Endothelial cell of umbilical vein (primary cell): ENCODE measurements at regions not wholly inside any gene's neighbourhood (a gene's known extent, or its start where the extent isn't known, plus 50 kb on each side); places are given as distances from the start of the nearest gene placed in this dataset.

Experiments
- BruUV-seq: library from RNA; stranded (reverse); fragments of 400-500 nt; replicated peaks from 2 replicates; lab custom pipeline; 2021; lab: Mats Ljungman, UMichigan
- CTCF ChIA-PET: fragments of 300-600, 350-600 bp; sonication (Branson Sonifier 250); formaldehyde crosslinking; loops from one replicate; lab custom pipeline; 2021; ENCODE audit warnings: antibody characterized with exemption, inconsistent platforms; lab: Charles Lee
- POLR2A ChIA-PET: fragments of 300-600, 350-600 bp; sonication (Branson Sonifier 250); formaldehyde crosslinking; loops from one replicate; lab custom pipeline; 2021; ENCODE audit warnings: antibody characterized with exemption, inconsistent platforms; lab: Charles Lee
- DNase-seq: peaks from one replicate; pipeline ENCODE4 v3.0.0-alpha.2; 2011; ENCODE audit warnings: low read depth, low spot score
- FAIRE-seq: peaks from 2 replicates; lab custom pipeline; 2011; peaks lifted over from hg19 to GRCh38; lab: Jason Lieb, UNC
- H2AFZ ChIP-seq: 2 replicates; pipeline ENCODE4 v1.6.0; 2012; ENCODE audit warnings: low read depth, low read length, control low read depth, inconsistent platforms
- H3K27ac ChIP-seq: 2 replicates; pipeline ENCODE4 v1.5.1; 2011; ENCODE audit warnings: low read depth, mild to moderate bottlenecking, control low read depth, low read length, moderate library complexity; ENCODE audit not compliant: insufficient read depth
- H3K27me3 ChIP-seq, 2 experiments: 2 replicates each; pipeline versions ENCODE4 v1.6.0 to v1.6.1; 2011; ENCODE audit warnings: low read length in 2 of 2, mixed read lengths in 1 of 2; ENCODE audit not compliant: control insufficient read depth in 2 of 2, insufficient read depth in 2 of 2
- H3K36me3 ChIP-seq, 2 experiments: 2 replicates in 1 of 2; 3 replicates in 1 of 2; pipeline ENCODE4 v1.5.1; 2011; ENCODE audit warnings: low read length in 2 of 2, mild to moderate bottlenecking in 1 of 2, moderate library complexity in 1 of 2; ENCODE audit not compliant: control insufficient read depth in 2 of 2, insufficient read depth in 2 of 2; ENCODE audit errors: extremely low read depth in 1 of 2
- H3K4me1 ChIP-seq: 3 replicates; pipeline ENCODE4 v1.5.1; 2011; ENCODE audit warnings: mild to moderate bottlenecking, low read length; ENCODE audit not compliant: control insufficient read depth, insufficient read depth; ENCODE audit errors: extremely low read depth
- H3K4me2 ChIP-seq: 2 replicates; pipeline ENCODE4 v1.6.1; 2011; ENCODE audit warnings: low read length, control low read depth, mixed read lengths; ENCODE audit not compliant: insufficient read depth
- H3K4me3 ChIP-seq, 3 experiments: fragments of 200-600 bp in 1 of 3; sonication (generic), shearing (Covaris generic) in 1 of 3; replicated peaks in 1 of 3; 2 replicates each; pipeline ENCODE4 v1.5.1; 2011 to 2016; ENCODE audit warnings: control low read depth in 3 of 3, low read length in 3 of 3, mild to moderate bottlenecking in 2 of 3, inconsistent platforms in 1 of 3, low read depth in 1 of 3, moderate library complexity in 1 of 3; ENCODE audit not compliant: insufficient read depth in 1 of 3
- H3K79me2 ChIP-seq: 2 replicates; pipeline ENCODE4 v1.6.0; 2012; ENCODE audit warnings: low read length, inconsistent platforms; ENCODE audit not compliant: control insufficient read depth, insufficient read depth
- H3K9ac ChIP-seq: replicated peaks from 2 replicates; pipeline ENCODE3; 2011; ENCODE audit warnings: low read length, control low read depth; ENCODE audit not compliant: insufficient read depth; ENCODE audit errors: extremely low read depth
- H3K9me1 ChIP-seq: replicated peaks from 3 replicates; pipeline ENCODE4 v1.6.0; 2011; ENCODE audit warnings: mild to moderate bottlenecking, low read length; ENCODE audit not compliant: control insufficient read depth, insufficient read depth; ENCODE audit errors: extremely low read depth
- H3K9me3 ChIP-seq: replicated peaks from 2 replicates; pipeline ENCODE4 v1.5.1; 2012; ENCODE audit warnings: low read length, inconsistent platforms; ENCODE audit not compliant: control insufficient read depth, insufficient read depth
- H4K20me1 ChIP-seq: replicated peaks from 2 replicates; pipeline ENCODE3; 2011; ENCODE audit warnings: mild to moderate bottlenecking, low read length; ENCODE audit not compliant: control insufficient read depth, insufficient read depth; ENCODE audit errors: extremely low read depth
- EZH2 ChIP-seq: IDR thresholded peaks from 2 replicates; pipeline ENCODE4 v1.6.1; 2012; ENCODE audit warnings: borderline replicate concordance, low read depth, mild to moderate bottlenecking, moderate library complexity, low read length, inconsistent platforms; ENCODE audit not compliant: severe bottlenecking
- FOS ChIP-seq: IDR thresholded peaks from 2 replicates; pipeline ENCODE4 v1.6.1; 2011; ENCODE audit warnings: mild to moderate bottlenecking, low read length, moderate library complexity, borderline replicate concordance; ENCODE audit not compliant: insufficient read depth
- GATA2 ChIP-seq: IDR thresholded peaks from 2 replicates; pipeline ENCODE4 v1.7.0; 2011; ENCODE audit warnings: low read depth, mild to moderate bottlenecking, moderate library complexity, mixed read lengths, low read length; ENCODE audit not compliant: insufficient read length, insufficient read depth
- JUN ChIP-seq: IDR thresholded peaks from 2 replicates; pipeline ENCODE4 v1.6.1; 2011; ENCODE audit warnings: borderline replicate concordance, low read depth; ENCODE audit not compliant: insufficient read length, insufficient read depth
- MYC ChIP-seq: IDR thresholded peaks from one replicate; pipeline ENCODE4 v1.6.1; 2011; ENCODE audit warnings: mild to moderate bottlenecking, low read depth, low read length
- POLR2A ChIP-seq: IDR thresholded peaks from 2 replicates; pipeline ENCODE4 v1.6.1; 2012; ENCODE audit warnings: low read depth, mild to moderate bottlenecking, control low read depth, low read length
- POLR2AphosphoS5 ChIP-seq: IDR thresholded peaks from 2 replicates; pipeline ENCODE4 v1.6.1; 2012; ENCODE audit warnings: low read depth, mild to moderate bottlenecking, control low read depth, low read length, moderate library complexity; ENCODE audit not compliant: insufficient read depth
- dilution Hi-C: fragments of 300-500 bp; cut with MboI; formaldehyde crosslinking; loops from one replicate; pipeline ENCODE4 v1.15.0; 2019; ENCODE audit warnings: low sequenced_read_pairs; ENCODE audit not compliant: extremely low pct_ligation_motif_present
- intact Hi-C: fragments of 100-400 bp; cut with micrococcal nuclease; formaldehyde crosslinking; loops from one replicate; pipeline ENCODE4 v1.10.0; 2022
- TF ChIP-seq, protein P1 (sequence below): IDR thresholded peaks from 2 replicates; pipeline ENCODE4 v1.6.1; 2011; ENCODE audit not compliant: insufficient read depth, insufficient read length
- TF ChIP-seq, protein P2 (sequence below), 2 donors: IDR thresholded peaks; 1 replicate in 1 of 2; 2 replicates in 1 of 2; pipeline ENCODE4 v1.5.1; 2011; ENCODE audit warnings: low read length in 2 of 2, mild to moderate bottlenecking in 2 of 2, moderate library complexity in 2 of 2, control low read depth in 1 of 2, inconsistent platforms in 1 of 2, low read depth in 1 of 2; ENCODE audit not compliant: insufficient read depth in 1 of 2; ENCODE audit errors: extremely low read depth in 1 of 2

DNA sequence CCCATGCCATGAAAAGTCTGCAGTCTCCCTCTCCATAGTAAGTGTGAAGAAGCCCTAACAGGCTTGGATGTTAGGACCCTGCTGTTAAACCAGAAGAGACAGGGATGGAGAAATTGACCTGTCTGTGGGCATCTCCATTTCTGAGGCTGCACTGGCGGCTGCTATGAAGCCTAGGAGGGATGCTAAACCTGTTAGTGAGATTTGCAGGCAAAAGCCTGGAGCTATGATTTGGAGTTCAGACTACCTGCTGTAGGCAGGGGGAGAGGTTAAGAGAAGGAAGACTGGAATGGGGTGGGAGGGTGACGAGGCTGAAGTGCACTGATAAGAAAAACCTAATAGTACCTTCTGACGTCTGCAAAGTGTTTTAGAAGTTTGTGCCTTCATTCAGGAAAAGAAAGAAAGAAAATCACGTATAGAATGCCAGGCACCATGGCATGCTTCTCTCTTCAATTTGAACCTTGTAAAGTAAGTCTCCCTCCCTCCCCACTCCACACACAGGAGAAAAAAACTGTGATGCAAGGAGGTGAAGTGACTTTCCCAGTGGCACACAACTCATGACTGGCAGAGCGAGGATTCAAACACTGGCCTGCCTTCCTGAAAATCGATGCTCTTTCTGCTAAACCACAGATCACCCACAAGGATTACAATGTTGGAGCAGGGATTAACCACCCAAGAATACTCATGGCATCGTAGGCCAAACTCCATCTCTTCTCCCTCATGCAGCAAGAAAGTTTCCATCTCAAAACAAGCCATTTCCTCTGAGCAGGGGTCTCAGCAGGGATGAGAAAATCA lies 98.5 kb upstream of the PKDCC start:
- H3K27ac ChIP-seq: no peak overlapping the region
- no TSS peak for BruUV-seq
- peaks cover 5% of the 10 kb centered on the region in 2 experiments for H3K27me3 ChIP-seq
- ChIA-PET POLR2A (no interaction called here), CTCF (no interaction called here)
- H3K4me3 ChIP-seq: no peak overlapping the region
- no peak overlapping the region for H3K4me2 ChIP-seq
- no peak overlapping the region for H3K9ac ChIP-seq
- no peaks in the 10 kb centered on the region for H3K36me3 ChIP-seq
- TF ChIP-seq EZH2 (no peak), GATA2 (no peak), MYC (no peak), JUN (no peak), POLR2AphosphoS5 (no peak), POLR2A (no peak), FOS (no peak)
- TF ChIP-seq, protein P1, sequence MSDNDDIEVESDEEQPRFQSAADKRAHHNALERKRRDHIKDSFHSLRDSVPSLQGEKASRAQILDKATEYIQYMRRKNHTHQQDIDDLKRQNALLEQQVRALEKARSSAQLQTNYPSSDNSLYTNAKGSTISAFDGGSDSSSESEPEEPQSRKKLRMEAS: no peak
- TF ChIP-seq, protein P2, sequence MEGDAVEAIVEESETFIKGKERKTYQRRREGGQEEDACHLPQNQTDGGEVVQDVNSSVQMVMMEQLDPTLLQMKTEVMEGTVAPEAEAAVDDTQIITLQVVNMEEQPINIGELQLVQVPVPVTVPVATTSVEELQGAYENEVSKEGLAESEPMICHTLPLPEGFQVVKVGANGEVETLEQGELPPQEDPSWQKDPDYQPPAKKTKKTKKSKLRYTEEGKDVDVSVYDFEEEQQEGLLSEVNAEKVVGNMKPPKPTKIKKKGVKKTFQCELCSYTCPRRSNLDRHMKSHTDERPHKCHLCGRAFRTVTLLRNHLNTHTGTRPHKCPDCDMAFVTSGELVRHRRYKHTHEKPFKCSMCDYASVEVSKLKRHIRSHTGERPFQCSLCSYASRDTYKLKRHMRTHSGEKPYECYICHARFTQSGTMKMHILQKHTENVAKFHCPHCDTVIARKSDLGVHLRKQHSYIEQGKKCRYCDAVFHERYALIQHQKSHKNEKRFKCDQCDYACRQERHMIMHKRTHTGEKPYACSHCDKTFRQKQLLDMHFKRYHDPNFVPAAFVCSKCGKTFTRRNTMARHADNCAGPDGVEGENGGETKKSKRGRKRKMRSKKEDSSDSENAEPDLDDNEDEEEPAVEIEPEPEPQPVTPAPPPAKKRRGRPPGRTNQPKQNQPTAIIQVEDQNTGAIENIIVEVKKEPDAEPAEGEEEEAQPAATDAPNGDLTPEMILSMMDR (IDR thresholded peaks at IDR 0.05; ENCODE audit: extremely low read depth in 1 of 2, insufficient read depth in 1 of 2, low read depth in 1 of 2, low read length in 2 of 2): no peak
- peaks cover 9% of the 10 kb centered on the region for H3K4me1 ChIP-seq
- FAIRE-seq (no peak), DNase-seq (no peak)
- H2AFZ ChIP-seq: no peak overlapping the region
- no peaks in the 10 kb centered on the region for H4K20me1 ChIP-seq
- H3K79me2 ChIP-seq: no peaks in the 10 kb centered on the region
- intact Hi-C loops: no loop called here
- dilution Hi-C loops: no loop called here
- no peaks in the 10 kb centered on the region for H3K9me3 ChIP-seq
- H3K9me1 ChIP-seq: no peaks in the 10 kb centered on the region
